ENCODE measurements at regions not wholly inside any gene's neighbourhood (a gene's known extent, or its start where the extent isn't known, plus 50 kb on each side); places are given as distances from the start of the nearest gene placed in this dataset.

DNA sequence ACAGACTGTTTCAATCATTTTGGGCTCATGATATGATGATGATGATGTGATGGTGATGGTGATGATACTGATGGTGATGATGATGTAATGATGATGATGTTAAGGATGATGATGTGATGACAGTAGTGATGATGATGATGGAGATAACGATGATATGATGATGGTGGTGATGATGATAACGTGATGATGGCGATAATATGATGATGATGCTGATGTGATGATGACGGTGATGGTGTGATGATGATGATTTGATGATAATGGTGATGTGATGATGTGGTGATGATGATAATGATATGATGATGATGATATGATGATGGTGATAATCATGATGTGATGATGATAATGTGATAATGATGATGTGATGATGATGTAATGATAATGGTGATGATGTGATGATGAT, 612.6 kb downstream of the AACS start:
- DNase-seq (ENCODE audit: low spot score), result no peak

DNA sequence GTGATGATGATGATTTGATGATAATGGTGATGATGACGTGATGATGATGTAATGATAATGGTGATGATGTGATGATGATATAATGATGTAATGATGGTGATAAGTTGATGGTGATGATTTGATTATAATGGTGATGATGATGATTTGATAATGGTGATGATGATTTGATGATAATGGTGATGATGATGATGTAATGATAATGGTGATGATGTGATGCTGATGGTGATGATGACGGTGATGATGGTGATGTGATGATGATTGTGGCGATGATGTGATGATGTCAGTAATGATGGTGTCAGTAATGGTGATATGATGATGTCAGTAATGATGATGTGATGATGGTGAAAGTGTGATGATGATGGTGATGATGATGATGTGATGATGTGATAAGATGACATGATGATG, 613.4 kb downstream of the AACS start:
- no peak for DNase-seq (ENCODE audit: low spot score)

DNA sequence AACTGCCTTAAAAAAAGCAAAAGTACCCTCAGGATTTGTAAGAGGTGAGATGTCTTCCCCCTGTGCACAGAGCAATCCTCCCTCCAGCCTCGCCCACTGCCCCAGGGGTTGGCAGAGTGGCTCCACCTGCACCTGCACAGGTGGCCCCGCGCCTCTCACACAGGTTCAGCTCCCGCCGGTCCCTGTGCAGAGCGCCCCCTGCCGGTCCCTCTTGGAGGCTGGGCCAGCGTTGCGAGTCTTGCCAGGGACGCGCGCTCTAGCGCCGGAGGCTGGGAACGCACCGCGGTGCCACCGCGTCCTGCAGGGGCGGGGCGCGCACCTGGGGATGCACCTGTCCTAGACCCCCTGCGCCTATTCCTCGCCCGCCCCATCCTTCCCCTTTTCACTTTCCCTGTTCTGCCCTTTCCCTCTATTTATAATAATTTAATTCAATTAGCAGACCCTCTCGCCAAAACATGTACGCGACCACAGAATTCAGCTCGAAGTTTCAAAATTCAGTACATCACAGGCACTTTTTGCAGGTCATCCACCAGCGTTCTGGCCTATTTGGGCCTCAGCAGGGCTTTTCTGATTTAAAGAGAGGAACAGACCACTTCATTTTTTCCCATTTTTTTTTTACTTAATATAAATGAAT, 618.6 kb downstream of the AACS start:
- no peak for DNase-seq (ENCODE audit: low spot score)

DNA sequence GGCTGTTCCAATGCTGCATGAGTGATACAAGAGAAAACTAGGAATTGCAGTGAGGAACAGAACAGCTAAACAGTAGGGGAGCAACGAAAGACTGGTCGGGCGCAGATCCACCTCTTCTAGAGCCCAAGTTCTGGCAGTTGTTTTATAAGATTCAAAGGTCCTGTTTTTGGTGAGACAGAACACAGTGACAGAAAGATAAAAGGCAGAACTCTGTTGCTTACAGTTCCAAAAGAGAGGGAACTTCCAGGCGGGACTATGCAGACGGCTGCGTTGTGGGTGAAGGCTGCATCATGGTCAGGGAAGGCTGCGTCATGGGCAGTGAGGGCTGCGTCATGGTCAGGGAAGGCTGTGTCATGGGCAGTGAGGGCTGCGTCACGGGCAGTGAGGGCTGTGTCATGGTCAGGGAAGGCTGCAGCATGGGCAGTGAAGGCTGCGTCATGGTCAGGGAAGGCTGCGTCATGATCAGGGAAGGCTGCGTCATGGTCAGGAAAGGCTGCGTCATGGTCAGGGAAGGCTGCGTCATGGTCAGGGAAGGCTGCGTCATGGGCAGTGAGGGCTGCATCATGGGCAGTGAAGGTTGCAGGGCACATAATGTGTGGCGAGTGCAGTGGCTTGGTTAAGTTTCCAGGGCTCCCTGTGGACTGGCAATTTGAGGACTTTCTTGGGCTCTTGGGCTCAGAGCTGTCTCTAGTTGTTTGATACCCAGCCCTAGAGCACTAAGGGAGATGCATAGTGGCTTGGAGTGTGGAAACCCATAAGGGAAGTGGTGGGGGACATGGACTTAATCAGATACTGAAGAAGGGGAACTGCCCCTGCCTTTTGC, 619.9 kb downstream of the AACS start:
- no peak for DNase-seq (ENCODE audit: low spot score)

DNA sequence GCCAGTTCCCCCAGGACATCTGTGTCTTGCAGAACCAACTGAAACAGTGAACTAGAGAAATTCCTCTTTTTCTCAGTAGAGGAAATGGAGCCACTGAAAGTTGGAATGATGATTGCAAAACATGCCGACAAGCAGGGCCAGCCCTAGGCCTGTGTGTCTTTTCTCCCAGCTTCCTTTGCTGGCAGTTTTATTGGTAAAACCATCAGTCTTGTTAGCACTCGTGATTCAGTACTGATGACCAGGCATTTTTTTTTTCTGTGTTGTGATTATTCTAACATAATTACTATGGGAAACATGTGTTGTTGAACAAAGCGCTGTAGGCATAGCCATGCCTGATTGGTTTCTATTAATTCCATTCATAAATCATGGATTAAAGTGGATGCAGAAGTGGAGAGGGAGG, 620.7 kb downstream of the AACS start:
- no peak for DNase-seq (ENCODE audit: low spot score)

DNA sequence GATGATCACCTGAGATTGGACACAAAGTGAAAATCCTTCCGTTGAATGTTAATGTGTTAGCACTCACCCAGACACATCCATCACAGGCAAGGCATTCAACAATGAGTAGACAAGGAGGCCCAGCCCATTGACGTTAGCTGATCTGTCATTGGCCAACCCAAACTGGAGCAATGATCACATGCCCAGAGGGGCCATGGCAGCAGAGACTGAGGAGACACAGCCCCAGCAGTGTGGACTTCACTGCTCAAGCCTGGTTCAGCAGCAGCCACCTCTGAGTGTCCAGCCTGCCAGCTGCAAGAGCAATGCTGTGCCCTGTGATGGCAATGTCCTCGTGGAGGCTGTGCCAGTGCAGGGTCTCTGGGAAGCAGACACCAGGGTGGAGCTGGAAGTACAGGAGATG, 622.2 kb downstream of the AACS start:
- DNase-seq (ENCODE audit: low spot score), result no peak

DNA sequence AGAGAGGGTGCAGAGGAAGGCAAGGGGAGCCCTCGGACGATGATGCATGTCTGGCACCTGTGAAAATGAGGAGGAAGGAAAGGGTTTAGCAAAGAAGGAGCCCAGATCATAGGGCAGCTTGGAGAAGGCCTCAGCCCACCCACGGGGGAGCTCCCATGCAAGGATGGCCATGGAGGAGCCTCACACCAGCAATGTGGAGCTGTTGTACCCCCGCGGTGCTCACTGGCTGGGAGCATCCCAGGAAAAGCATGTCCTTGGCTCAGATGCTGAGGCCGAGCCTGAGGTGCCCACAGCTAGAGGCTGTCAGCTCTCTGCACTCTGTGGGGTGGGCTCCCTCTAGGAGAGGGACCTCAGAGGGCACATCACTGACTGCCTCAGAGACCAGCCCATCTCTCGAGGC, 622.6 kb downstream of the AACS start:
- no peak for DNase-seq (ENCODE audit: low spot score)

DNA sequence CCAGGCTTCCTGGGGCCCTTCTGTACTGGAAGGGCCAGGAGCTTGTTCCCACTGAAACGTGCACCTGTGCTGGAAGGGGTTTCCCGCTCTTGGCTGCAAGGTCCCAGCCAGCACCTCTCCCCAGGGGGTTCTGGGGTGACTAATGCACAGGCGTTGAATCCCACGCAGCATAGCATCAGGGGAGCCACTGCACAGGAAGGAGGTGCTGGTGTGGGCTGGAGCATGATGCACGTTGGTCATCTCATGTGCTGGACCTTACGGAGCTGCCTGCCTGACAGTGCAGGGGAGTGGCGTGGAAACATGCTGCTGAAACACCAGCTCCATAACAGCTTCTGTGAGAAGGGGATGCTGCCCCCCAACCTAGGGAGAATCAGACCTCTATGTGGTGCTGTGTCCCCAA, 623.0 kb downstream of the AACS start:
- DNase-seq (ENCODE audit: low spot score), result no peak

DNA sequence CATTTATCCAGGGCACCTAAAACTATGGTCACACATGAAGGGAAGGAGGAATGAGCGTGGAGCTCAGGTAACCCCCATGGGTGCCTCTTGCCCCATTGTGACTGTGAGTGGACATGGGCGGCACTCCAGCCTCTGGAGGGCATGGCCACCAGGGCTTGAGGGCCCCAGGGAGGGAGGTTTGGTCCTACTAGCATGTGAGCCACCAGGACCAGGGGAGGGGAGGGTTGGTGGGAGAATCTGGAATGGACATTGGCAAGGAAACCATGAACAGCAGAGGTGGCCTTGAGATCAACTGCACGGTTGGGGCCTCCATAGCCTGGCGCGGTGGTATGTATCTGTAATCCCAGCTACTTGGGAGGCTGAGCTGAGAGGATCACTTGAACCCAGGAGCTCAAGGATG, 623.6 kb downstream of the AACS start:
- DNase-seq (ENCODE audit: low spot score), result no peak

DNA sequence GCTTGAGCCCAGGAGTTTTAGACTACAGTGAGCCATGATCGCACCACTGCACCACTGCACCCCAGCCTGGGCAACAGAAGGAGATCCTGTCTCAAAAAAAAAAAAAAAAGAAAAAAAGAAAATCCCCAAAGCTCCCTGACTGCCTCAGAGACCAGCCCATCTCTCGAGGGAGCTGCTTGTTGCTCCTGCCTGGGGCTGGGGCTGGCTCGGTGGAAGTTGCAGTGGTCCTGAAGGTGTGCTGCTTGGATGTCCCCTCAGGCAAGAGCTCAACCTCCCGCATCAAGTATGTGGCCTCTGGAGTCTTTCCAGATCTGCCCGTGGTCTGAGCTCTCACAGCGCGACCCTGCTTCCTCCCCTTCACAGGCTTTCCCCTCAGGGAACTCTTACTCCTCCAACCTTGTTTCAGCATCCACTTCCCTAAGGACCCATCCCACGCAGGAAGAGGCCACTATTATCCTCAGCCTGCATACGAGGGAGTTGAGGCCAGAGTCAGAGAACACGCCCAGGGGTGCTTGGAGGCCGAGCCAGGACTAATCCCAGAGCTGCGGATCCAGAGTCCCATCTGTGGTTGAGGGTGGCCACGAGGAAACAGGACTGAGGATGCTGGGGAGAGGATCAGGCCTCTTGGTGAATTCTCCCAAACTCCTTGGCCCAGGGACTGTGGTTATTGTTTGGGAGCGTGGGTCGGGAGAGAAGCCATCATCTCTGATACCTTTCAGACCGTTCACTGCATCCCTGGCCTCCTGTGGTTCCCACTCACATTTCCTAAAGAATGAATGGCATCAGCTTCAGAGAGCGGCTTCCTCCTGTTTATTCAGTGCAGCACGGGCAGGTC, 624.6 kb downstream of the AACS start:
- no peak for DNase-seq (ENCODE audit: low spot score)

DNA sequence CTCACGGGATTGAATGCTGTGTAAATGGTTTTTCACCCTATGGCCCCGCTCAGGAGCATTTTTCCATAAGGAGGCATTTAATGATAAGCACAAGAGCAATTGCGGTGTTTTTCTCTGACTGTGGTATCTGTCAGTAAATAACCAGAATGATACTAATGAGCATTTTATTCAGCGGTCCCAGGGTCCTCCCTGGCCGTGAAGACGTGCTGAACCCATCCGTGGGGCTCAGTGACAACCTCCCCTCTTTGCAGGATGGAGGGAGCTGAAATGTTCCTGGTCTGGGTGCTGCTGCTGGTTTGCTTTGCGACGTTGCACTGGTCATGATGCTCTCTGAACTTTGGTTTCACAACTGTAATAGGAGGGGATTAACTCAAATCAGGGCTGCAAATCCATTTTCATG, 625.6 kb downstream of the AACS start:
- DNase-seq (ENCODE audit: low spot score), result no peak

DNA sequence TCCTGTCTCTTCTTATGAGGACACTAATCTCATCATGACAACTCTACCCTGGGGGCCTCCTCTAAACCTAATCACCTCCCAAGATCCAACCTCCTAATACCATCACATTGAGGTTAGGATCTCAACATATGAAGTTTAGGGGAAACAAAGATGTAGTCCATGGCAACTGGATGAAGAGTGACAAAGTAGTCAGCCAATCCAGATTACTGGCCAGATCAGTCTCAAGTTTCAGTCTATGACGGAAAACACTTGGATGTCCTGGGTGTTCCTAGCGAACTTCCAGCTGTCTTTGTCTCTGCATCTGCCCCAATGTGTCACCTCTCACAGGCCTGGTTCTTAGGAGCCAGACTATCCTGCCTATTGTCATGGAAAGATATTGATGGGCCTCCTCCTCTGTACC, 630.8 kb downstream of the AACS start:
- no peak for DNase-seq (ENCODE audit: low spot score)

DNA sequence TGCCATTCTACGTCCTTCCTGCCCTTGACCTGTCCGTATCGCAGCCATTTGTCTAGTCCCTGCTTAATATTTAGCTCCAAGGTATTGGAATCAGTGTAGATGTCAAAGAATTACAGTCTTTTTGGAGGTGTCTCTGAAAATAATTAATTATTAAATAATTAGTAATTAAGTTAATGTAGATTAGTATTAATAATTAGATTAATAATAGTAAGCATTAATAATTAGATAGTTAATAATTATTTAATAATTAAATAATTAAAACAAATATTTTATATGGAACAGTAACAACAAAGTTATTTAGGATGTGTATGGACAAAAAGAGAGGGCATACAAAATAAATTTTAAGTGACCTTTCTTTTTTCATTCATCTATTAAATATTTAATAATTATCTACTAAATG, 639.6 kb downstream of the AACS start:
- DNase-seq (ENCODE audit: low spot score), result no peak

DNA sequence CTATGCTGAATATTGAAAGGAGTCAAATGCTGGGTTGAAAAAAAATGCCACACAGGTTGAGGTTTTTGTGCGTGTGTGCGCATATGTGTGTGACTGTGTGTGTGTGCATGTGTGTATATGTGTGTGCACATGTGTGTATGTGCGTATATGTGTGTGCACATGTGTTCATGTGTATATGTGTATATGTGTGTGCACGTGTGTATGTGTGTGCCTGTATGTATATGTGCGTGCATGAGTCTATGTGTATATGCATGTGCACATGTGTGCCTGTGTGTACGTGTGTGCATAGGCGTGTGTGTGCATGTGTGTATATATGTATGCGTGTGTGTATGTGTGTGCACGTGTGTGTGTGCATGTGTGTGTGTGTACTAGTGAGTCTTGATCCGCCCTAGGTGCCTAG, 655.7 kb downstream of the AACS start:
- no peak for DNase-seq (ENCODE audit: low spot score)

DNA sequence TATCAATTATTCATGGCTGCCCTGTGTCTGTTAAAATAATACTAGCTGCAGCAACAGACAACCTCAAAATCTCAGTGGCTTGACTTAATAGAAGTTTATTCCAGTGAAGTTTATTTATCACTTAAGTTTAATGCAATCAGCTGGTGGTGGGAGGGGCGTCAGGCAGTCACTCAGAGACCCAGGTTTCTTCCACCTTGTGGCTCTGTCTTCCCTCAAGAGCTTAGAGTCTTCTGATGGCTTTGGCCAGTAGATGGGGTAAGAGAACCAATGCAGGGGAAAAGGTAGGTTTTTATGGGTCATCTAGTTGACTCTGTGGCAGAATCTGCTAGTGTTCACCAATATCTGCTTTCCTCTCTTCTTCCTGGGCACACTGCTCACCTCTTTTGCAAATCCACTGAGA, 668.9 kb downstream of the AACS start:
- DNase-seq (ENCODE audit: low spot score), result no peak

DNA sequence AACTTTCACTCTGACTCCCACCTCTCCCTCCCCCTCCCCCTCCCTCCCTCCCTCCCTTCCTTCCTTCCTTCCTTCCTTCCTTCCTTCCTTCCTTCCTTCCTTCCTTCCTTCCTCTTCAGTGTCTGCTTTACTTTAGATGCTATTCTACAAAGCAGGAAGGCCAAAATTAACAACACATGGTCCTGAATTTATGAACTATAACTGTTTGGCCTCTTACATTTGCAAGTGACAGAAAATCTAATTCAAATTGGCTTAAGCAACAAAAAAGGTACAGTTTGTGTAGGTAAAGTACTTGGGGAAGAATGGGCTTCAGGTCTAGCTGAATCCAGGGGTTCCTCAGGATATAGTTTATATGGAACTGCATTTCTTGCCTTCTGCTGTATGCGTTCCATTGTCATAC, 673.0 kb downstream of the AACS start:
- DNase-seq (ENCODE audit: low spot score), result no peak

DNA sequence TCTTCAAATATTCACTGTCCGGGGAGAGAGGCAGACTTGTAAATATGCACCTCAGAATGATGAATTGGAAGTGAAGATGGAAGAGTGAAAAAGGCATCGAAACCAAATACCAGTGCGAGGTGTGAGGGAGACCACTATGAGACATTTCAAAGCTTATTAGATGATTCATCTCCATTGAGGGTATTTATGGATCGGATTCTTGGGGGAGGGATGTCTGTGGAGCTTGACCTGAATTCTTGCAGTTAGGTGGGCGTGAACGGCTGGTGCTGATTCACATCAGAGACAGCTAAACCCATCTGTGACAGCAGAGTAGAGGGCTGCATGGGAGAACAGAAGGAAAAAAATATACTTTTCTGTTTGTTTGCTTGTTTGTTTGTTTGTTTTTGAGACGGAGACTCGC, 677.2 kb downstream of the AACS start:
- DNase-seq (ENCODE audit: low spot score), result no peak

DNA sequence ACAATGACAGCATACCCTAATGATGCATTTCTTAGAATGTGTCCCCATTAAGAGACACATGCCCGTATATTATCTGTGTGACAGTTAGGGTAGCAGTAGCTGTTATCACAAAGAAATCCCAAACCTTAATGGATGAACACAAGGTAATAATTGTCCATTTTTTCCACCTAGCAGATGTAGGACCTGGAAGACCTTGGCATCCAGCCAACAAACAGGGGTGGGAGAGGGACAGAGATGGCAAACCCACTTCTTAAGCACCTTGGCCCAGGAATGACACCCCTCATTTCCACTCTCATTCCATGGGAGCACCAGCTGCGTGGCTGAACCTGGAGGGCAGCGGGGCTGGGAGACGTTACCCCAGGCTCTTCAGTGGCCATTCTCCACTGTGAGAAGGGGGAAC, 679.0 kb downstream of the AACS start:
- DNase-seq (ENCODE audit: low spot score), result no peak

DNA sequence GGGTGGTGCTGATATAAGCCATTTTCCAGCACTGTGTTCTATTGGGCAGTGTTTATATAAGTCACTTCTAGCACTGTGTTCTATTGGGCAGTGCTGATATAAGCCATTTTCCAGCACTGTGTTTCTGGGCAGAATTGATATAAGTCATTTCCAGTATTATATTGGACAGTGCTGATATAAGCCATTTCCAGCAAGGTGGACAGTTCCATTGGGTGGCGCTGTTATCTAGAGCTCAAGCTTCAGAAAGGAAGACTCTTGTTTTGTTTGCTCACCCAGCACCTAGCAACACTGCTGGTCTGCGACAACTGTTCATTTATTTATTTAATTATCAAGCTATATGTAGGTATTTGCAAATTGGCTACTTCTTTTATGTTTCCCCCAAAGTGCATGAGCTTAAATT, 690.3 kb downstream of the AACS start:
- no peak for DNase-seq (ENCODE audit: low spot score)

DNA sequence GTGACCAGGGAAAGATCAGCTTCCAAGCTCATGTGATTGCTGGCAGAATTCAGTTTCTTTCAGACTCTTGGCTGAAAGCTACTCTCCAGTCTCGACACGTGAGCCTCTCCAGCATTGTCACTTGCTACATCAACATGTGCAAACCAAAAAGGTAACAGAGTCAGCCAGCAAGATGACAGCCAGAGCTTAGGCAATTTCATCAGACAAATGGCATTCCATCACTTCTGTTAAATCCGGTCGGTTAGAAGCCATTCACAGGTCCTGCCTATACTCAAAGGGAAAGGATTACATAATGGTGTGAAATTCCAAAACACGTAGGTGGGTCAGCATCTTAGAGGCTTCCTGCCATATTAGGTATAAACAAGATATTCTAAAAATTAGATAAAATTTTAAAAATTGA, 700.9 kb downstream of the AACS start:
- no peak for DNase-seq (ENCODE audit: low spot score)

DNA sequence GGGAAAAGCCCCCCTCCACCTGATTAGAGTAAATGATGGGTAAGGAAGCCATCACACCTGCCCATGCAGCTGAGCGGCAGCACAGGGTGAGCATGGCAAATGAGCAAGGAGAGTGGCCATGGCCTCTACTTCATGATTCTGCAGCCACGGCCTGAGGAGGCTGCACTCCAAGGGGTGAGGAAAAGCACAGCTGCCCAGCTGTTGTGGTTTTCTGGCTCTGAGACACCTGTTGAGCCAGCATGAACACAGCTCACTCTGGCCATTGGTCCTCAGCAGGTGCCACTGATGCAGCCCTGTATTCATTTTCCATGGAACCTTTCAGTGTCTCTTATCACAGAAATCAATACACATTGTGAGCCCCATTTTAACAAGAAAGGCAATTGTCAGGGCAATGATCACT, 707.2 kb downstream of the AACS start:
- DNase-seq (ENCODE audit: low spot score), result no peak

DNA sequence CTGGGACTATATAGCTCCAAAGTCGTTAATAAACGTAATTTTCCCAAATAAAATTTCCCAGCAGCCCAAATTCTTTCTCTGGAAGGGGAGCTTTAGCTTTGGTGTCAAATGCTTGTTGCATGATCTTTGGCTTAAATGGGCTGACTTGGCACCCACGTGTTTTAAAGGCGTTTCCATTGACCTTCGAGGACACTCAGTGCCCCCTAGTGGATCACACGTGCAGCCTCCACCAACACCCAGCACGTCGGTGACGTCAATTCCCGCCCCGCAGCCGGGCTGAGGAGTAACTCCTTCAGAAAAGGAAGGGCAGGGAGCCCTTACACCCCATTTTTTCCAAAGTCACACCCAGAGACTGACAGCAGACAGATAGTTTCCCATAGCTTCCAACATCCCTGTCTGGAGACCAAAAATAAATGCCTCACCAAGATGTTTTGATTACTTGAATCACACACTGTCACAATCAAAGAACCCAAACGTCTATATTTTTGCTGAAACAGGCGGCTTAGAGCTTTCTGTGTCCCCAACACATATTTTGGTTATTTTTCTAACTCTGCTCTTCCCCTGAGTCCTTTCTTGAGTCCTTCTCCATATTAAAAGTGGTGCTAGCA, 707.9 kb downstream of the AACS start:
- no peak for DNase-seq (ENCODE audit: low spot score)

DNA sequence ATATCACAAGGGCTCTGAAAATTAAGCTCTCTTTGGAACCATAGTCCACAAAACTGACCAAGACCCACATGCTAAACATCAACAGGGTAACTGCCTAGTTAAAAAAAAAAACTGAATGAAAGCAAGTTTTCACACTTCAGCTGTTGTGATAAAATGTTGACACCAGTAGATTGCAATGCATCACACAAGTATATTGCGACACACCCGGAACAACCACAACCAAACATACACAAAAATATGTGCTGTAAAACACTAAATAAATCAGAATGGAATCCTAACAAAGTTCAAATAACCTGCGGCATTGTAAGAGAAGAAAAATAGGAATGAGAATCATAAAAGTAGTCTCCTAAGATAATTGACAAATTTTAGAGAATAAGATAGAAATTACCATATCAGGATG, 710.3 kb downstream of the AACS start:
- DNase-seq (ENCODE audit: low spot score), result no peak
